ENCODE measurements at regions not wholly inside any gene's neighbourhood (a gene's known extent, or its start where the extent isn't known, plus 50 kb on each side); places are given as distances from the start of the nearest gene placed in this dataset.
"Not testable (repeated sequence)": the region's sequence is repeated elsewhere in the genome, so short reads cannot be mapped to it uniquely, and the experiment has no call there.

DNA sequence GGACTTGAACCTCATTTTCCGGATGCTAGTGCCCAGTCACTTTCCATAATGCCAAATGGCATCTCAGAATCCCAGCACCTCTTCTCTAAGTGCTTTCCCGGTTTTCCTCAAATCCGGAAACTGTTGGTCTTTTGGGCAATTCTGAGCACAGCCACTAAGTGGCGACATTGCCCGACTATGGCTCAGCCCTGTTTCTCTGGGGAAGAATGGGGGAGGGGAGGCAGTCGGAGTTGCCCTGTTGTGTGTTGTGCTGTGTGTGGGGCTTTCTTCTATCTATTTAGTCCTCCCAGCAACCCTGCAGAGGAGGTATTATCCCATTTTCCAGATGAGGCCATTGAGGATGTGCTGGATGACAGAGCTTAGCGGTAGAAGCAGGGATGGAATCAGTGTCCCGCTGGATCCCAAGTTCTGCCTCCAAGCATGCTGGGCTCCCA is 175.0 kb downstream of the FCRL5 start:
- H3K36me3 ChIP-seq (ENCODE audit: control insufficient read depth in 4 of 4, insufficient read depth in 4 of 4, low read length in 4 of 4); H3K4me3 ChIP-seq; ATAC-seq (ENCODE audit: insufficient read depth, low FRiP score); H3K9ac ChIP-seq (ENCODE audit: insufficient read depth in 1 of 2, low read length in 2 of 2); H3K27me3 ChIP-seq (ENCODE audit: control insufficient read depth in 3 of 3, insufficient read depth in 3 of 3, low read length in 2 of 3); H3K27ac ChIP-seq (ENCODE audit: low read depth in 1 of 2, low read length in 1 of 2); H3K4me1 ChIP-seq (ENCODE audit: control insufficient read depth in 5 of 5, insufficient read depth in 5 of 5, low read length in 5 of 5); H3K9me3 ChIP-seq (ENCODE audit: control insufficient read depth in 4 of 4, insufficient read depth in 3 of 4, low read length in 3 of 4): not testable (repeated sequence)
- DNase-seq, result peak; percentile 20 to 43 (median 32)
- WGBS, 2 donors, result 25 to 27% methylated on average over 8 of the region's 8 CpGs
- peak; percentile 14 for TF ChIP-seq CTCF (IDR thresholded peaks at IDR 0.05; ENCODE audit: control extremely low read depth, extremely low read depth)

GRCh38 chr1:157376681-157377080 is 175.6 kb downstream of the FCRL5 start:
- WGBS, 2 donors, result 83 to 87% methylated on average over 2 of the region's 2 CpGs
- H3K36me3 ChIP-seq (ENCODE audit: control insufficient read depth in 4 of 4, insufficient read depth in 4 of 4, low read length in 4 of 4), result no peaks in the 10 kb centered on the region

DNA sequence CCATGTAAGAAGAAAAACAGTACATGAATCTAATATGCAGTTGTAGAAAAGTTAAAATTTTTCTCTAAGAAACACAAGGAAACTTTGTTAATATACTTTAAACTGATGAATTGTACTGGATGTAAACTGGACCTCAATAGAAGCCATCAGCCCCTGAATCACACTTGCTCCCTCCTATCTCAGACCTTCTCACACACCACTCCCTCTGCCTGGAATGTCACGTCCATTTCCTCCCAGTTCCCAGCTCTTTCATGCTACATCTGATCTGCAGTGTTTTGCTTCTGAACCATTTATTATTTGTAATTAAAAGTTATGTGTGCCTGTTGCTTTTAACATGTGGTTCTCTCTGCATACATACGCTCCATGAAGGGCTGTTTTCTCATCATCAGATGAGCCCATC is 180.0 kb downstream of the FCRL5 start:
- ATAC-seq (ENCODE audit: insufficient read depth, low FRiP score); H3K4me3 ChIP-seq; H3K4me1 ChIP-seq (ENCODE audit: control insufficient read depth in 5 of 5, insufficient read depth in 5 of 5, low read length in 5 of 5); DNase-seq; H3K27me3 ChIP-seq (ENCODE audit: control insufficient read depth in 3 of 3, insufficient read depth in 3 of 3, low read length in 2 of 3); H3K9ac ChIP-seq (ENCODE audit: insufficient read depth in 1 of 2, low read length in 2 of 2); H3K27ac ChIP-seq (ENCODE audit: low read depth in 1 of 2, low read length in 1 of 2); H3K36me3 ChIP-seq (ENCODE audit: control insufficient read depth in 4 of 4, insufficient read depth in 4 of 4, low read length in 4 of 4); H3K9me3 ChIP-seq (ENCODE audit: control insufficient read depth in 4 of 4, insufficient read depth in 3 of 4, low read length in 3 of 4): not testable (repeated sequence)
- 61 to 71% methylated on average over 2 of the region's 2 CpGs for WGBS, 2 donors

More at GRCh38 chr1:157376681-157377080, 175.6 kb downstream of the FCRL5 start:
- no peaks in the 10 kb centered on the region for H3K27me3 ChIP-seq (ENCODE audit: control insufficient read depth in 3 of 3, insufficient read depth in 3 of 3, low read length in 2 of 3)
- no peak overlapping the region for H3K4me3 ChIP-seq
- no peaks in the 10 kb centered on the region for H3K9me3 ChIP-seq (ENCODE audit: control insufficient read depth in 4 of 4, insufficient read depth in 3 of 4, low read length in 3 of 4)
- H3K9ac ChIP-seq (ENCODE audit: insufficient read depth in 1 of 2, low read length in 2 of 2), result no peak overlapping the region
- DNase-seq, result no peak
- H3K4me1 ChIP-seq (ENCODE audit: control insufficient read depth in 5 of 5, insufficient read depth in 5 of 5, low read length in 5 of 5), result no peaks in the 10 kb centered on the region
- TF ChIP-seq CTCF (IDR thresholded peaks at IDR 0.05; ENCODE audit: control extremely low read depth, extremely low read depth), result no peak
- no peak overlapping the region for H3K27ac ChIP-seq (ENCODE audit: low read depth in 1 of 2, low read length in 1 of 2)
- ATAC-seq (ENCODE audit: insufficient read depth, low FRiP score), result no peak

DNA sequence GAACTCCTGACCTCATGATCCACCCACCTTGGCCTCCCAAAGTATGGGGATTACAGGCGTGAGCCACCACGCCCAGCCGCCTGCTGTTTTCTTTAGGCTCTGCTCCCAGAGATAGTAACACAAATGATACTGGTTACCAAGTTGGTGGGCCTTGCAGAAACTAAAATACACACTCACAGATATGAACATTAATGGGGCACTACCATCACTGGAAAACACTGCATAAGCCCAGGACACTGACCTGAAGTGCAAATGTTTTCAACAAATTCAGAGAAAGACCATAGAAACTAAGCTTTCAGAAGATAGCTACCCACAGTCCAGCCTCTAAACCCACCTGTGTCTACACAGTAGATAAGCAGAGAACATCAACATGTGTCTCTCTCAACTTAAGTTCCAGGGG is 180.5 kb downstream of the FCRL5 start:
- DNase-seq, result no peak
- TF ChIP-seq CTCF (IDR thresholded peaks at IDR 0.05; ENCODE audit: control extremely low read depth, extremely low read depth), result no peak
- WGBS, 2 donors, result 94 to 96% methylated on average over 3 of the region's 3 CpGs
- H3K27ac ChIP-seq (ENCODE audit: low read depth in 1 of 2, low read length in 1 of 2), result no peak overlapping the region
- H3K27me3 ChIP-seq (ENCODE audit: control insufficient read depth in 3 of 3, insufficient read depth in 3 of 3, low read length in 2 of 3), result no peaks in the 10 kb centered on the region
- H3K4me1 ChIP-seq (ENCODE audit: control insufficient read depth in 5 of 5, insufficient read depth in 5 of 5, low read length in 5 of 5), result no peaks in the 10 kb centered on the region
- no peak for ATAC-seq (ENCODE audit: insufficient read depth, low FRiP score)
- no peak overlapping the region for H3K4me3 ChIP-seq
- H3K36me3 ChIP-seq (ENCODE audit: control insufficient read depth in 4 of 4, insufficient read depth in 4 of 4, low read length in 4 of 4), result no peaks in the 10 kb centered on the region
- H3K9ac ChIP-seq (ENCODE audit: insufficient read depth in 1 of 2, low read length in 2 of 2), result no peak overlapping the region
- H3K9me3 ChIP-seq (ENCODE audit: control insufficient read depth in 4 of 4, insufficient read depth in 3 of 4, low read length in 3 of 4), result no peaks in the 10 kb centered on the region

All from lung (tissue), 11 donors.